Psoas muscle (tissue), 7 donors: ENCODE measurements at regions not wholly inside any gene's neighbourhood (a gene's known extent, or its start where the extent isn't known, plus 50 kb on each side); places are given as distances from the start of the nearest gene placed in this dataset.

Experiments
- ATAC-seq, 4 donors: fragments of 200-7000 bp; cut with Tn5 transposase; one replicate each; pipeline ENCODE4 v1.9.1; 2020; ENCODE audit warnings: moderate library complexity in 3 of 4, mild to moderate bottlenecking in 2 of 4
- DNase-seq, 2 donors: peaks; one replicate each; pipeline ENCODE4 v3.0.0-alpha.2; 2020
- H3K27ac ChIP-seq: fragments of 200-600 bp; one replicate; pipeline ENCODE4 v1.8.0; 2022
- H3K27me3 ChIP-seq, 3 donors: fragments of 200-600 bp in 1 of 3; one replicate each; pipeline versions ENCODE4 v1.6.1 to v1.8.0; 2013 to 2022; ENCODE audit warnings: low read length in 2 of 3, mild to moderate bottlenecking in 2 of 3, moderate library complexity in 1 of 3; ENCODE audit not compliant: insufficient read depth in 3 of 3
- H3K36me3 ChIP-seq, 2 donors: fragments of 200-600 bp in 1 of 2; one replicate each; pipeline versions ENCODE4 v1.6.1 to v1.8.0; 2013 to 2022; ENCODE audit warnings: low read depth in 1 of 2, mild to moderate bottlenecking in 1 of 2, moderate library complexity in 1 of 2; ENCODE audit not compliant: insufficient read depth in 1 of 2
- H3K4me1 ChIP-seq: fragments of 200-600 bp; one replicate; pipeline ENCODE4 v1.8.0; 2022
- H3K4me3 ChIP-seq: fragments of 200-600 bp; one replicate; pipeline ENCODE4 v1.8.0; 2022; ENCODE audit warnings: mild to moderate bottlenecking
- H3K9me3 ChIP-seq: fragments of 200-600 bp; one replicate; pipeline ENCODE4 v1.8.0; 2022
- WGBS, 3 donors: extraction: QIAGEN DNeasy Blood & Tissue Kit; methylation state at CpG; one replicate each; pipeline versions ENCODE4 v1.1.6 to v1.1.7; 2013; 5-methylcytosine and 5-hydroxymethylcytosine counted together
- intact Hi-C, 2 donors: fragments of 100-400 bp; cut with DNase I; formaldehyde crosslinking; loops; one replicate each; pipeline versions ENCODE4 v1.11.0 to v1.14.2; 2022
- TF ChIP-seq, protein P1 (sequence below): fragments of 200-600 bp; IDR thresholded peaks from one replicate; pipeline ENCODE4 v1.8.0; 2022; ENCODE audit warnings: antibody characterized with exemption
- donor health status: healthy with polysubstance abuse.
- donor health status: DM: no; HTN: no; CAD: no; lungs with moderate emphysema.
- donor health status: Bipolar disorder and iron deficiency.
- donor health status: healthy.
- donor health status: DM: yes; HTN: yes; CAD: no.
- donor health status: DM: no; HTN: no; CAD: no.
- donor health status: DM: yes; HTN: yes; CAD: no.

DNA sequence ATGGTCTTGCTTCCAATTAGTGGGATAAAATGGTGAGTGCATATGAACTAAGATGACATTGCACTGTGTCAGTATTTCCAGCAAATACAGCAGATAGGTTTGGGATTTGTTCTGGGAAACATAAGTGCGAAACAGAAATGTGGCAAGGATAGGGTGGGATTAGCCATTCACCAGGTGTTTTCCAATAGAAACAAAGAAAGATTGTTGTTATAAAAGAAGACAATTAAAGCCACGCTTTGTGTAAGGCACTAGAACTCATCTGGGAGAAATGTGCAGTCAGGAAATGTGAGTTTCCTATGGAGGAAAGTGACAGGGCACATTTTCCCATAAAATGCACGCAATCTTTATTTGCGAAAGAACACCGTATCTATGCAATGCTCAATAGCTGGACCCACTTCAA, 1547.8 kb downstream of the EFNB2 start:
- H3K27ac ChIP-seq: no peak overlapping the region
- TF ChIP-seq, protein P1, sequence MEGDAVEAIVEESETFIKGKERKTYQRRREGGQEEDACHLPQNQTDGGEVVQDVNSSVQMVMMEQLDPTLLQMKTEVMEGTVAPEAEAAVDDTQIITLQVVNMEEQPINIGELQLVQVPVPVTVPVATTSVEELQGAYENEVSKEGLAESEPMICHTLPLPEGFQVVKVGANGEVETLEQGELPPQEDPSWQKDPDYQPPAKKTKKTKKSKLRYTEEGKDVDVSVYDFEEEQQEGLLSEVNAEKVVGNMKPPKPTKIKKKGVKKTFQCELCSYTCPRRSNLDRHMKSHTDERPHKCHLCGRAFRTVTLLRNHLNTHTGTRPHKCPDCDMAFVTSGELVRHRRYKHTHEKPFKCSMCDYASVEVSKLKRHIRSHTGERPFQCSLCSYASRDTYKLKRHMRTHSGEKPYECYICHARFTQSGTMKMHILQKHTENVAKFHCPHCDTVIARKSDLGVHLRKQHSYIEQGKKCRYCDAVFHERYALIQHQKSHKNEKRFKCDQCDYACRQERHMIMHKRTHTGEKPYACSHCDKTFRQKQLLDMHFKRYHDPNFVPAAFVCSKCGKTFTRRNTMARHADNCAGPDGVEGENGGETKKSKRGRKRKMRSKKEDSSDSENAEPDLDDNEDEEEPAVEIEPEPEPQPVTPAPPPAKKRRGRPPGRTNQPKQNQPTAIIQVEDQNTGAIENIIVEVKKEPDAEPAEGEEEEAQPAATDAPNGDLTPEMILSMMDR: no peak
- no peaks in the 10 kb centered on the region for H3K9me3 ChIP-seq
- ATAC-seq: no peak
- no peak for DNase-seq
- 58 to 67% (median 59%) methylated on average over 5 of the region's 5 CpGs for WGBS, 3 donors
- H3K4me1 ChIP-seq: peaks cover 4% of the 10 kb centered on the region
- H3K27me3 ChIP-seq: peaks cover 0 to 2% (median 0%) of the 10 kb centered on the region in 3 donors
- no peaks in the 10 kb centered on the region for H3K36me3 ChIP-seq
- intact Hi-C loops: no loop called here
- H3K4me3 ChIP-seq: no peak overlapping the region

DNA sequence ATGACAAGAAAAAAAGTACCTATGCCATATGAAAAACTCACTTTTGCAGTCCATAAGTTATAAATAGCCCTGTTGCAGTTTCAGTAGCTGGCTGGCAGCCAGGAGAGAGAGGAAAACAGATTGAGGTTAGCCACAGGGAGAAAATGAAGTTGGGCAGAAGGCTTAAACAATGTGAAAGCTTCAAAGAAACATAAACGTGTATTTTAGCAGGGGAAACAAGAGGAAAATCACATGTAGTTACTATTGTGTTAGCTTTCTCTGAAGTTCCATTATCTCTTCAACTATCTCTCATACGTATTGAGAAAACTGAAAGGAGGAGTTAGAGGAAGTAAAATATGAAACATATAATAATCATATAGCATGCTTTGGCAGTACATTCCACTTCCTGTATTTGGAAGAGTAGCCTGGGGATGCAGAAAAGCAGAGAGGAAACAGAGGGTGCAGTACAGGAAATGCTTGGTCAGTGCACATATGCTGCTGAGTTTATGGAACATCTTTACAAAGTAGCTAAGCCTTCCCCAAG, 1551.1 kb downstream of the EFNB2 start:
- DNase-seq (peak in 1 of 2 donors; percentile 24), ATAC-seq (no peak)

DNA sequence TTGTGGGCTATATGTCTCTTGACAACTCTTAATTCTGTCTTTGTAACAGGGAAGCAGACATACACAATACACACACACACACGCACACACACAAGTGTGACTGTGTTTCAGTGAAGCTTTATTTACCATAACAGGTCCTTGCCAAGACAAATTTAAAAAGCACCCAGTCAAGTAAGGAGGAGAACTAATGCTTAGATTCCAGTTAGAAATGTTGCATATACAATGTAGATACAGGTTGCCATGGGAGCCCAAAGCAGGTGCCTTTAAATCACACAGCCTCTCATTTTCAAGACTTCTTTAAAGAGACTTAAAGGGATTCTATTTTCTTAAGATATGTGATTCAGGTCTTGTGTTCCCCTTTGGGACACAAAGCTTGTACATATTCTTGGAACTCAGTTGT, 1551.9 kb downstream of the EFNB2 start:
- ATAC-seq (no peak), DNase-seq (no peak)
- WGBS, 3 donors: 94 to 97% (median 96%) methylated on average over 1 of the region's 1 CpG
- no peaks in the 10 kb centered on the region for H3K36me3 ChIP-seq
- H3K4me3 ChIP-seq: no peak overlapping the region
- TF ChIP-seq, protein P1: no peak
- H3K27ac ChIP-seq: no peak overlapping the region
- peaks cover 4% of the 10 kb centered on the region for H3K4me1 ChIP-seq
- H3K9me3 ChIP-seq: no peaks in the 10 kb centered on the region
- intact Hi-C loops: no loop called here
- H3K27me3 ChIP-seq: no peaks in the 10 kb centered on the region

More for the DNA sequence above, 1551.1 kb downstream of the EFNB2 start:
- 14 to 22% (median 15%) methylated on average over 2 of the region's 2 CpGs for WGBS, 3 donors
- Histone ChIP-seq H3K27me3 (peaks cover 0 to 2% (median 0%) of the 10 kb centered on the region in 3 donors), H3K27ac (no peak overlapping the region), H3K4me1 (peaks cover 4% of the 10 kb centered on the region), H3K4me3 (no peak overlapping the region), H3K36me3 (no peaks in the 10 kb centered on the region), H3K9me3 (no peaks in the 10 kb centered on the region)
- intact Hi-C loops: no loop called here
- TF ChIP-seq, protein P1: no peak

DNA sequence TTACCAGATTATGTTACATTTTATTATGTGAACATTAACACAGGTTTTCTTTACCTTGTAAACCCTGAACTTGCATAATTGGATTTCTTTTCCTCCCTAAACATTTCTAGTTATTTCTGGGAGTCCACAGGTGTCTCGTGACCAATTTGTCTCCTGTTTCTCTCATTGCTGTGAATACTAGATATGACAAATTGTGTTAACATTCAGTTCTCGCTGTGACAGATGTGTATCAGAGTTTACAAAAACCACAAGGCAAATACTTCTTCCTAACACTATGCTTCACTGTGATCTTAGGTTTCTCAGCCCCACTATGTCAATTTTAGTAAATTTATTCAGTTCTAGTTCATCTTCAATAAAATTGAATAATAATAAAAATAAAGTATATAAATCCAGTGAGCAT, 1554.9 kb downstream of the EFNB2 start:
- DNase-seq (no peak), ATAC-seq (no peak)
- WGBS, 3 donors: 63 to 80% (median 66%) methylated on average over 2 of the region's 2 CpGs

More for the DNA sequence above, 1554.9 kb downstream of the EFNB2 start:
- intact Hi-C loops: no loop called here
- Histone ChIP-seq H3K36me3 (no peaks in the 10 kb centered on the region), H3K27me3 (no peaks in the 10 kb centered on the region), H3K9me3 (no peaks in the 10 kb centered on the region), H3K27ac (no peak overlapping the region), H3K4me1 (peaks cover 4% of the 10 kb centered on the region), H3K4me3 (no peak overlapping the region)
- TF ChIP-seq, protein P1: no peak
